A673 (cell line): ENCODE measurements at regions not wholly inside any gene's neighbourhood (a gene's known extent, or its start where the extent isn't known, plus 50 kb on each side); places are given as distances from the start of the nearest gene placed in this dataset.

Experiments used
- BruUV-seq: library from RNA; stranded (reverse); fragments of 400-500 nt; replicated peaks from 2 replicates; lab custom pipeline; 2021; lab: Mats Ljungman, UMichigan
- CTCF ChIA-PET: fragments of 300-600 bp; sonication (Branson Sonifier 250); formaldehyde crosslinking; loops from one replicate; lab custom pipeline; 2022; ENCODE audit warnings: antibody characterized with exemption; lab: Charles Lee
- POLR2A ChIA-PET: fragments of 300-600 bp; sonication (Branson Sonifier 250); formaldehyde crosslinking; loops from one replicate; lab custom pipeline; 2022; ENCODE audit warnings: antibody characterized with exemption; ENCODE audit not compliant: low non-redundant PET; lab: Charles Lee
- DNase-seq: peaks from one replicate; pipeline ENCODE4 v3.0.0-alpha.2; 2015; ENCODE audit warnings: low spot score
- H3K27ac ChIP-seq: fragments of 200-600 bp; sonication (generic); 2 replicates; pipeline ENCODE4 v1.5.1; 2016; ENCODE audit warnings: mixed run types, low read depth, mild to moderate bottlenecking, mixed read lengths, antibody characterized with exemption, low read length; ENCODE audit not compliant: poor library complexity, severe bottlenecking
- H3K27me3 ChIP-seq: fragments of 200-600 bp; sonication (generic); replicated peaks from 2 replicates; pipeline ENCODE4 v1.6.1; 2017; ENCODE audit warnings: mixed run types, low read depth, mild to moderate bottlenecking, mixed read lengths, antibody characterized with exemption, low read length; ENCODE audit not compliant: insufficient read depth, poor library complexity
- H3K36me3 ChIP-seq: fragments of 200-600 bp; sonication (generic); 2 replicates; pipeline ENCODE4 v1.6.1; 2016; ENCODE audit warnings: mixed run types, mild to moderate bottlenecking, mixed read lengths, antibody characterized with exemption, low read length; ENCODE audit not compliant: insufficient read depth, poor library complexity, severe bottlenecking
- H3K4me1 ChIP-seq: fragments of 200-600 bp; sonication (generic); 2 replicates; pipeline ENCODE4 v1.6.1; 2017; ENCODE audit warnings: mixed run types, mild to moderate bottlenecking, mixed read lengths, antibody characterized with exemption, low read length; ENCODE audit not compliant: insufficient read depth, poor library complexity, severe bottlenecking
- H3K4me3 ChIP-seq: fragments of 200-600 bp; sonication (generic); 2 replicates; pipeline ENCODE4 v1.5.1; 2016; ENCODE audit warnings: low read depth, mixed run types, mild to moderate bottlenecking, mixed read lengths, low read length; ENCODE audit not compliant: poor library complexity, severe bottlenecking
- H3K9me3 ChIP-seq: fragments of 200-600 bp; sonication (generic); 2 replicates; pipeline ENCODE4 v1.6.1; 2016; ENCODE audit warnings: mixed run types, low read depth, mild to moderate bottlenecking, mixed read lengths, antibody characterized with exemption, low read length; ENCODE audit not compliant: poor library complexity, severe bottlenecking
- CTCF ChIP-seq: fragments of 300-800, 200-600 bp; sonication (generic); conservative IDR thresholded peaks from 2 replicates; pipeline ENCODE4 v1.5.1; 2017; ENCODE audit warnings: low read depth, mild to moderate bottlenecking, antibody characterized with exemption, low read length, moderate library complexity, mixed read lengths
- EZH2 ChIP-seq: fragments of 200-600 bp; sonication (generic); IDR thresholded peaks from 2 replicates; pipeline ENCODE4 v1.6.1; 2017; ENCODE audit warnings: borderline replicate concordance, low read depth, mild to moderate bottlenecking, mixed read lengths, antibody characterized with exemption, low read length; ENCODE audit not compliant: poor library complexity, severe bottlenecking
- intact Hi-C: fragments of 100-400 bp; cut with micrococcal nuclease; formaldehyde crosslinking; loops from one replicate; pipeline ENCODE4 v1.10.0; 2022; ENCODE audit not compliant: unreplicated experiment

- Histone ChIP-seq H3K4me1 (no peaks in the 10 kb centered on the region), H3K27me3 (peaks cover 11% of the 10 kb centered on the region), H3K27ac (no peak overlapping the region), H3K36me3 (no peaks in the 10 kb centered on the region), H3K9me3 (no peaks in the 10 kb centered on the region), H3K4me3 (no peak overlapping the region)
- BruUV-seq: no TSS peak
- TF ChIP-seq CTCF (no peak), EZH2 (no peak)
- ChIA-PET POLR2A (no interaction called here), CTCF (no interaction called here)
- intact Hi-C loops: no loop called here
- DNase-seq: no peak
Measured at GRCh38 chr2:16350211-16350610, 315.4 kb downstream of the CYRIA start.

GRCh38 chr2:16349811-16350210 lies 315.8 kb downstream of the CYRIA start:
- DNase-seq: no peak
- intact Hi-C loops: no loop called here
- H3K4me3 ChIP-seq: no peak overlapping the region
- ChIA-PET POLR2A (no interaction called here), CTCF (no interaction called here)
- no TSS peak for BruUV-seq
- no peaks in the 10 kb centered on the region for H3K4me1 ChIP-seq
- H3K36me3 ChIP-seq: no peaks in the 10 kb centered on the region
- H3K9me3 ChIP-seq: no peaks in the 10 kb centered on the region
- H3K27ac ChIP-seq: no peak overlapping the region
- H3K27me3 ChIP-seq: peaks cover 11% of the 10 kb centered on the region
- TF ChIP-seq CTCF (no peak), EZH2 (no peak)

GRCh38 chr2:16348821-16349515 lies 316.7 kb downstream of the CYRIA start:
- ChIA-PET POLR2A (no interaction called here), CTCF (no interaction called here)
- Histone ChIP-seq H3K4me1 (no peaks in the 10 kb centered on the region), H3K9me3 (no peaks in the 10 kb centered on the region), H3K36me3 (no peaks in the 10 kb centered on the region), H3K27ac (no peak overlapping the region), H3K27me3 (peaks cover 11% of the 10 kb centered on the region), H3K4me3 (no peak overlapping the region)
- TF ChIP-seq CTCF (no peak), EZH2 (no peak)
- BruUV-seq: no TSS peak
- intact Hi-C loops: no loop called here
- no peak for DNase-seq
